Activated naive CD8-positive, alpha-beta T cell treated with anti-CD3 and anti-CD28 coated beads, Interleukin-2, amount 50 U/mL, for 24 hours (primary cell): ENCODE measurements at regions not wholly inside any gene's neighbourhood (a gene's known extent, or its start where the extent isn't known, plus 50 kb on each side); places are given as distances from the start of the nearest gene placed in this dataset.

Experiments
- ATAC-seq: fragments of 150-1000 bp; cut with Tn5 transposase; one replicate; pipeline ENCODE4 v1.10.0; 2021
- DNase-seq: peaks from one replicate; pipeline ENCODE4 v3.0.0; 2021
- H3K27ac Mint-ChIP-seq: one replicate; pipeline ENCODE4 v1.8.0; 2021; ENCODE audit warnings: mild to moderate bottlenecking, mixed read lengths
- H3K27me3 Mint-ChIP-seq: one replicate; pipeline ENCODE4 v1.8.0; 2021; ENCODE audit warnings: mixed read lengths
- H3K36me3 Mint-ChIP-seq: one replicate; pipeline ENCODE4 v1.8.0; 2021; ENCODE audit warnings: low read depth, mixed read lengths
- H3K4me1 Mint-ChIP-seq: one replicate; pipeline ENCODE4 v1.8.0; 2021; ENCODE audit warnings: mixed read lengths
- H3K4me3 Mint-ChIP-seq: one replicate; pipeline ENCODE4 v1.8.0; 2021; ENCODE audit warnings: mild to moderate bottlenecking, moderate library complexity, mixed read lengths
- H3K9me3 Mint-ChIP-seq: one replicate; pipeline ENCODE4 v1.8.0; 2021; ENCODE audit warnings: mixed read lengths

GRCh38 chr5:39513236-39513635, 88.5 kb upstream of the DAB2 start:
- Mint-ChIP-seq H3K9me3 (no peaks in the 10 kb centered on the region), H3K36me3 (no peaks in the 10 kb centered on the region), H3K27me3 (peaks cover 6% of the 10 kb centered on the region)

GRCh38 chr5:39506211-39506610, 81.4 kb upstream of the DAB2 start:
- no peak for ATAC-seq

More at GRCh38 chr5:39513236-39513635, 88.5 kb upstream of the DAB2 start:
- H3K4me3 Mint-ChIP-seq = no peak overlapping the region
- DNase-seq (no peak), ATAC-seq (no peak)
- no peaks in the 10 kb centered on the region for H3K4me1 Mint-ChIP-seq
- H3K27ac Mint-ChIP-seq = no peak overlapping the region

GRCh38 chr5:39505791-39506190, 81.0 kb upstream of the DAB2 start:
- DNase-seq (no peak), ATAC-seq (no peak)
- Mint-ChIP-seq H3K4me1 (no peaks in the 10 kb centered on the region), H3K27me3 (peaks cover 9% of the 10 kb centered on the region), H3K4me3 (no peak overlapping the region), H3K9me3 (no peaks in the 10 kb centered on the region), H3K27ac (no peak overlapping the region), H3K36me3 (no peaks in the 10 kb centered on the region)

More at GRCh38 chr5:39506211-39506610, 81.4 kb upstream of the DAB2 start:
- Mint-ChIP-seq H3K9me3 (no peaks in the 10 kb centered on the region), H3K27me3 (peaks cover 9% of the 10 kb centered on the region), H3K4me1 (no peaks in the 10 kb centered on the region), H3K4me3 (no peak overlapping the region), H3K27ac (no peak overlapping the region), H3K36me3 (no peaks in the 10 kb centered on the region)
- DNase-seq = no peak

GRCh38 chr5:39505363-39505762, 80.6 kb upstream of the DAB2 start:
- H3K9me3 Mint-ChIP-seq = no peaks in the 10 kb centered on the region

GRCh38 chr5:39503155-39503554, 78.4 kb upstream of the DAB2 start:
- Mint-ChIP-seq H3K4me3 (no peak overlapping the region), H3K4me1 (no peaks in the 10 kb centered on the region), H3K36me3 (no peaks in the 10 kb centered on the region), H3K27ac (no peak overlapping the region), H3K9me3 (no peaks in the 10 kb centered on the region), H3K27me3 (peaks cover 9% of the 10 kb centered on the region)
- DNase-seq (no peak), ATAC-seq (no peak)

More at GRCh38 chr5:39505363-39505762, 80.6 kb upstream of the DAB2 start:
- no peak overlapping the region for H3K4me3 Mint-ChIP-seq
- no peaks in the 10 kb centered on the region for H3K36me3 Mint-ChIP-seq
- no peak for ATAC-seq
- no peak overlapping the region for H3K27ac Mint-ChIP-seq
- peaks cover 9% of the 10 kb centered on the region for H3K27me3 Mint-ChIP-seq
- H3K4me1 Mint-ChIP-seq = no peaks in the 10 kb centered on the region
- no peak for DNase-seq

- Mint-ChIP-seq H3K4me3 (no peak overlapping the region), H3K27me3 (peaks cover 9% of the 10 kb centered on the region), H3K36me3 (no peaks in the 10 kb centered on the region), H3K27ac (no peak overlapping the region), H3K9me3 (no peaks in the 10 kb centered on the region), H3K4me1 (no peaks in the 10 kb centered on the region)
- DNase-seq (no peak), ATAC-seq (no peak)
These were observed 77.9 kb upstream of the DAB2 start for GRCh38 chr5:39502704-39503103.

GRCh38 chr5:39501397-39501796, 76.6 kb upstream of the DAB2 start:
- H3K9me3 Mint-ChIP-seq = no peaks in the 10 kb centered on the region
- H3K4me1 Mint-ChIP-seq = no peaks in the 10 kb centered on the region
- no peaks in the 10 kb centered on the region for H3K36me3 Mint-ChIP-seq
- no peak overlapping the region for H3K27ac Mint-ChIP-seq
- DNase-seq (no peak), ATAC-seq (no peak)
- H3K27me3 Mint-ChIP-seq = peaks cover 9% of the 10 kb centered on the region
- H3K4me3 Mint-ChIP-seq = no peak overlapping the region

- Mint-ChIP-seq H3K4me1 (no peaks in the 10 kb centered on the region), H3K27ac (no peak overlapping the region), H3K9me3 (no peaks in the 10 kb centered on the region), H3K36me3 (no peaks in the 10 kb centered on the region), H3K4me3 (no peak overlapping the region), H3K27me3 (peaks cover 7% of the 10 kb centered on the region)
- ATAC-seq = no peak
- DNase-seq = no peak
These were observed 75.9 kb upstream of the DAB2 start for GRCh38 chr5:39500551-39501175.

- ATAC-seq = no peak
- Mint-ChIP-seq H3K9me3 (no peaks in the 10 kb centered on the region), H3K4me1 (no peaks in the 10 kb centered on the region), H3K4me3 (no peak overlapping the region), H3K27ac (no peak overlapping the region), H3K36me3 (no peaks in the 10 kb centered on the region), H3K27me3 (peaks cover 5% of the 10 kb centered on the region)
- DNase-seq = no peak
These were observed 73.6 kb upstream of the DAB2 start for GRCh38 chr5:39498278-39498952.

- H3K9me3 Mint-ChIP-seq = no peaks in the 10 kb centered on the region
- peaks cover 5% of the 10 kb centered on the region for H3K27me3 Mint-ChIP-seq
- DNase-seq (no peak), ATAC-seq (no peak)
- no peak overlapping the region for H3K4me3 Mint-ChIP-seq
- no peaks in the 10 kb centered on the region for H3K36me3 Mint-ChIP-seq
- no peak overlapping the region for H3K27ac Mint-ChIP-seq
- no peaks in the 10 kb centered on the region for H3K4me1 Mint-ChIP-seq
These were observed 72.5 kb upstream of the DAB2 start for GRCh38 chr5:39497322-39497721.

GRCh38 chr5:39495227-39495626, 70.4 kb upstream of the DAB2 start:
- H3K36me3 Mint-ChIP-seq = no peaks in the 10 kb centered on the region
- peaks cover 8% of the 10 kb centered on the region for H3K9me3 Mint-ChIP-seq
- H3K27ac Mint-ChIP-seq = no peak overlapping the region
- H3K4me1 Mint-ChIP-seq = no peaks in the 10 kb centered on the region
- H3K4me3 Mint-ChIP-seq = no peak overlapping the region
- peaks cover 5% of the 10 kb centered on the region for H3K27me3 Mint-ChIP-seq
- DNase-seq (no peak), ATAC-seq (no peak)

GRCh38 chr5:39494534-39494933, 69.8 kb upstream of the DAB2 start:
- ATAC-seq = no peak
- Mint-ChIP-seq H3K27me3 (peaks cover 4% of the 10 kb centered on the region), H3K9me3 (peaks cover 13% of the 10 kb centered on the region), H3K36me3 (no peaks in the 10 kb centered on the region), H3K4me3 (no peak overlapping the region), H3K4me1 (no peaks in the 10 kb centered on the region), H3K27ac (no peak overlapping the region)
- DNase-seq = no peak

- H3K9me3 Mint-ChIP-seq = peaks cover 13% of the 10 kb centered on the region
- no peak overlapping the region for H3K27ac Mint-ChIP-seq
- DNase-seq (no peak), ATAC-seq (no peak)
- no peaks in the 10 kb centered on the region for H3K36me3 Mint-ChIP-seq
- no peak overlapping the region for H3K4me3 Mint-ChIP-seq
- H3K27me3 Mint-ChIP-seq = peaks cover 2% of the 10 kb centered on the region
- H3K4me1 Mint-ChIP-seq = no peaks in the 10 kb centered on the region
These were observed 69.3 kb upstream of the DAB2 start for GRCh38 chr5:39494107-39494510.

- Mint-ChIP-seq H3K27me3 (no peaks in the 10 kb centered on the region), H3K9me3 (peaks cover 13% of the 10 kb centered on the region), H3K27ac (no peak overlapping the region), H3K4me1 (no peaks in the 10 kb centered on the region), H3K4me3 (no peak overlapping the region), H3K36me3 (no peaks in the 10 kb centered on the region)
- ATAC-seq (no peak), DNase-seq (no peak)
These were observed 66.4 kb upstream of the DAB2 start for GRCh38 chr5:39491210-39491609.

GRCh38 chr5:39489263-39489662, 64.5 kb upstream of the DAB2 start:
- H3K27me3 Mint-ChIP-seq = no peaks in the 10 kb centered on the region
- H3K4me1 Mint-ChIP-seq = no peaks in the 10 kb centered on the region
- ATAC-seq (no peak), DNase-seq (no peak)
- peaks cover 13% of the 10 kb centered on the region for H3K9me3 Mint-ChIP-seq
- no peak overlapping the region for H3K4me3 Mint-ChIP-seq
- no peak overlapping the region for H3K27ac Mint-ChIP-seq
- H3K36me3 Mint-ChIP-seq = no peaks in the 10 kb centered on the region
